ENCODE measurements at regions not wholly inside any gene's neighbourhood (a gene's known extent, or its start where the extent isn't known, plus 50 kb on each side); places are given as distances from the start of the nearest gene placed in this dataset.

DNA sequence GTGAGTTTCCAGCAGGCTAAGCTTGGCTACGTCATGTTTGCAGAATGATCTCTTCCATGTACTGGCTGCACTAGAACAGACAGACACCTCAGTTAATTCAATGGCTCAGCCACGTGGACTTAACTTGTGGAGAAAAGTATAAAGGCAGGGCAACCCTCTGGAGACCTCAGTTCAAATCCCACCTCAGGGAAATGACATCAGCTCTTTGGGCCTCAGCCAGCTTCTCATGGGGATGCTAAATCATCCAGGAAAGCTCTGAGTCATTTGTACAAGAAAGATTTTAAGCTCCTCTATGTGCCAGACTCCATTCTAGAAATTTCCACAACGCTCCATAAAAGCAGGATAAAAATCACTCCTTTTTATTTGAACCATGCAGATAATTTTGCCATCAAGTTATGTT is 128.5 kb upstream of the SALL4 start:
- TF ChIP-seq CTCF (IDR thresholded peaks at IDR 0.05) = no peak
- no peak for TF ChIP-seq ZFX (IDR thresholded peaks at IDR 0.05; ENCODE audit: borderline replicate concordance)

Data from 22Rv1 (cell line).